Gastroesophageal sphincter (tissue), 3 donors: ENCODE measurements at regions not wholly inside any gene's neighbourhood (a gene's known extent, or its start where the extent isn't known, plus 50 kb on each side); places are given as distances from the start of the nearest gene placed in this dataset.

Source experiments
- CTCF ChIP-seq, 4 experiments: fragments of 200-600 bp in 2 of 4; fragments of 450-650 bp in 2 of 4; sonication (generic) in 1 of 4; IDR thresholded peaks; one replicate each; pipeline ENCODE4 v1.5.1; 2017 to 2019; ENCODE audit warnings: antibody characterized with exemption in 4 of 4, mild to moderate bottlenecking in 2 of 4, moderate library complexity in 2 of 4
- POLR2A ChIP-seq, 2 donors: fragments of 450-650 bp; IDR thresholded peaks; one replicate each; pipeline ENCODE4 v1.6.1; 2017; ENCODE audit warnings: antibody characterized with exemption in 2 of 2, mild to moderate bottlenecking in 2 of 2, moderate library complexity in 1 of 2
- POLR2AphosphoS5 ChIP-seq: sonication (generic); formaldehyde crosslinking; IDR thresholded peaks from one replicate; pipeline ENCODE4 v1.6.1; 2017; ENCODE audit warnings: antibody characterized with exemption

GRCh38 chr10:133015321-133015720, 72.4 kb upstream of the ADGRA1 start:
- no peak for TF ChIP-seq CTCF (IDR thresholded peaks at IDR 0.05)
- TF ChIP-seq POLR2AphosphoS5, result no peak
- no peak for TF ChIP-seq POLR2A (IDR thresholded peaks at IDR 0.05)
